ENCODE measurements at regions not wholly inside any gene's neighbourhood (a gene's known extent, or its start where the extent isn't known, plus 50 kb on each side); places are given as distances from the start of the nearest gene placed in this dataset.
"Not testable (repeated sequence)": the region's sequence is repeated elsewhere in the genome, so short reads cannot be mapped to it uniquely, and the experiment has no call there.

DNA sequence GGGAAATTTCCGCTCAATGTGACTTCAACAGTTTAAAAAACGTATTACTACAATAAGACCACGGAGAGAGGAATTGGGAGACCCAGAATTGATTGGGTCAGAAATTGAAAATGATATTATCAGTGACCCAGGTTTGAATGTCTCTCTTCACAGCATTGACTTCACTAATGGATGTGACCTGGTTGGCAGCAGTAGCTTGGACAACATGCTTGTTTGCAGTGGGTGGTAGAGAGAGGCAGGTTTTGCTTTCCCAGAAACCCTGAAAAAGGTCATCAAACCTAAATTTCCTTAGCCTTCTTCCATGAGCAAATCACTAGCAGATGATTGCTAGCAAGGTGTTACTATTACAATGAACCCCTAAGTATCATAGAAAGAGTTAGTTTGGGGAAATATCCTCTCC, 89.7 kb upstream of the ANTXRL start:
- no peak for DNase-seq (ENCODE audit: low spot score in 2 of 2)
- intact Hi-C loops (cut with DNase I), result no loop called here
- no peaks in the 10 kb centered on the region for H3K36me3 ChIP-seq
- TF ChIP-seq, protein P1, sequence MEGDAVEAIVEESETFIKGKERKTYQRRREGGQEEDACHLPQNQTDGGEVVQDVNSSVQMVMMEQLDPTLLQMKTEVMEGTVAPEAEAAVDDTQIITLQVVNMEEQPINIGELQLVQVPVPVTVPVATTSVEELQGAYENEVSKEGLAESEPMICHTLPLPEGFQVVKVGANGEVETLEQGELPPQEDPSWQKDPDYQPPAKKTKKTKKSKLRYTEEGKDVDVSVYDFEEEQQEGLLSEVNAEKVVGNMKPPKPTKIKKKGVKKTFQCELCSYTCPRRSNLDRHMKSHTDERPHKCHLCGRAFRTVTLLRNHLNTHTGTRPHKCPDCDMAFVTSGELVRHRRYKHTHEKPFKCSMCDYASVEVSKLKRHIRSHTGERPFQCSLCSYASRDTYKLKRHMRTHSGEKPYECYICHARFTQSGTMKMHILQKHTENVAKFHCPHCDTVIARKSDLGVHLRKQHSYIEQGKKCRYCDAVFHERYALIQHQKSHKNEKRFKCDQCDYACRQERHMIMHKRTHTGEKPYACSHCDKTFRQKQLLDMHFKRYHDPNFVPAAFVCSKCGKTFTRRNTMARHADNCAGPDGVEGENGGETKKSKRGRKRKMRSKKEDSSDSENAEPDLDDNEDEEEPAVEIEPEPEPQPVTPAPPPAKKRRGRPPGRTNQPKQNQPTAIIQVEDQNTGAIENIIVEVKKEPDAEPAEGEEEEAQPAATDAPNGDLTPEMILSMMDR (IDR thresholded peaks at IDR 0.05), result no peak
- H3K27ac ChIP-seq, result no peak overlapping the region
- H3K4me1 ChIP-seq, result no peaks in the 10 kb centered on the region
- no peaks in the 10 kb centered on the region for H3K27me3 ChIP-seq
- no peaks in the 10 kb centered on the region for H3K9me3 ChIP-seq
- H3K4me3 ChIP-seq, result no peak overlapping the region

DNA sequence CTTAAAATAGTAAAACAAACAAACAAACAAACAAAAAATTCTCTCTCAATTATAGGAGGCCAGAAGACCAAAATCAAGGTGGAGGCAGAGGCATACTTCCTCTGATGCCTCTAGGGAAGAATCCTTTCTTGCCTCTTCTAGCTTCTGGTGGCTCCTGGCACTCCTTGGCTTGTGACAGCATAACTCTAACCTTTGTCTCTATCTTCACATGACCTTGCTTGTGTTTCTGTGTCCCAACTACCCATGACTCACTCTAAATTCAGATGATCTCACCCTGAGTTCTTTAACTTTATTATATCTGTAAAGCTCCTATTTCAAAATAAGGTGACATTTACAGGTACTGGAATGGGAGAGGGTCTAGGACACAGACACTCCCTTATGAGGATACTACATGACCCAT, 88.3 kb upstream of the ANTXRL start:
- TF ChIP-seq, protein P1 (IDR thresholded peaks at IDR 0.05), result no peak
- no peak for DNase-seq (ENCODE audit: low spot score in 2 of 2)
- no peaks in the 10 kb centered on the region for H3K27me3 ChIP-seq
- H3K4me1 ChIP-seq, result no peaks in the 10 kb centered on the region
- H3K4me3 ChIP-seq, result no peak overlapping the region
- no peak overlapping the region for H3K27ac ChIP-seq
- no peaks in the 10 kb centered on the region for H3K9me3 ChIP-seq
- intact Hi-C loops (cut with DNase I), result no loop called here
- H3K36me3 ChIP-seq, result no peaks in the 10 kb centered on the region

DNA sequence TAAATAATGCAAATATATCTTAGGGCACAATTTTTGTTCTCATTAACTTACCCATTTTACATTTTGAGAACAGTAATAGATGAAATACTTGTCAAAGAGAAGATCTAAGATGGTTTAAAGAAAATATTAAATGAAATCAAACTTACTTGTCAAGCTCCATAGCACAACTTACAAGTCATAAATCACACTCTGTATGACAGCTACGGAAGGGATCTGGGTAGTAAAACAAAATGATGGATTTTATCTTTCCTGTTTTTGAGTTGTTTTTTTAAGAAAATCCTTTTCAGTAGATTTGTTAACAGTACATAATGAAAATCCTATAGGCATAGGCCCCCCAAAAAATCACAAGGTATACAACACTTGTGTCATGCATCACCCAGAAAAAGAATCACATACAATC, 84.4 kb upstream of the ANTXRL start:
- H3K36me3 ChIP-seq; H3K4me3 ChIP-seq; H3K27ac ChIP-seq; intact Hi-C loops (cut with DNase I); H3K4me1 ChIP-seq; H3K9me3 ChIP-seq; H3K27me3 ChIP-seq; DNase-seq (ENCODE audit: low spot score in 2 of 2): not testable (repeated sequence)

DNA sequence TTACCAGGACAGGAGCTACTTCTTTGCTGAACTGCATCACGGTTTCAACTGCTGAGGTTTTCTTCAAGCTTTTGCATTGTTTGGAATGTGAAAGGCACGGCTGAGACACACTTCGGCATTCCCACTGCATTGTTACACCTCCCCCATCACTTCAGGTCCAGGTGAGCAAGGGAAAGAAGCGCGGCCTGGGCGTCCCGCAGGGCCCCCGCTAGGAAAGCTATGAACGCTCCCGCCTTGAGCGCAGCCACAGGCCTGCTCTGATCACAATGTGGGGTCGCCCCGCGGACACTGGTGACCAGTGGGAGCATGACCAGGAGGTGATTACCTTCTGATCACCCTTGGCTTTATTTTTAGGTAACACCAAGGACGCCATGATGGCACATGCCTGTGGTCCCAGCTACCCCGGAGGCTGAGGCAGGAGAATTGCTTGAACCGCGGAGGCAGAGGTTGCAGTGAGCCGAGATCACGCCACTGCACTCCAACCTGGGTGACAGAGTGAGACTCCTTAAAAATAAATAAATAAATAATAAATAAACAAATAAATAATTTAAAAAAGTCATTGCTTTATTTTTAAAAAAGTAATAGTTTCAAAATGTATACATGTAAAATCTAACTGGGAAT, 82.2 kb upstream of the ANTXRL start:
- H3K4me3 ChIP-seq; intact Hi-C loops (cut with DNase I); DNase-seq (ENCODE audit: low spot score in 2 of 2); H3K4me1 ChIP-seq; H3K9me3 ChIP-seq; H3K27me3 ChIP-seq; H3K36me3 ChIP-seq; H3K27ac ChIP-seq: not testable (repeated sequence)

DNA sequence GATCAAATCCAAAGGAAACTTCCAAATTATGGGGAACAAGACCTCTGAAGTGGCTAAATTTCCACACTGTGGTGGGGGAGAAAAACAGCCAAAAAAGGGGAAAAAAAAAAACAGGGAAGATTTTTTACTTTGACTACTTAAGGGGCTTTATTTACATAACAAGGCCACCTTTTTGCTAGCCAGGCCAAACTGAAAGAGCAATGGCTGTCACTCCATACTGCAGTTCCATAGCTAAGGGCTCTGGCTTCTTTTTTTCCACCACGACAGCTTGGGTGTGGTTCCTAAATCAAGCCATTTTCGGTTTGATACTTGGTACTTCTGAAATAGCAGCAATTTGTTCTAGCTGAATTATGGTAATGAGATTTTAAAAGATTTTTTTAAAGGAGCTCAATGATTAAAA, 76.4 kb upstream of the ANTXRL start:
- H3K27me3 ChIP-seq; H3K27ac ChIP-seq; H3K9me3 ChIP-seq; H3K4me3 ChIP-seq; intact Hi-C loops (cut with DNase I); H3K36me3 ChIP-seq; H3K4me1 ChIP-seq; DNase-seq (ENCODE audit: low spot score in 2 of 2): not testable (repeated sequence)

DNA sequence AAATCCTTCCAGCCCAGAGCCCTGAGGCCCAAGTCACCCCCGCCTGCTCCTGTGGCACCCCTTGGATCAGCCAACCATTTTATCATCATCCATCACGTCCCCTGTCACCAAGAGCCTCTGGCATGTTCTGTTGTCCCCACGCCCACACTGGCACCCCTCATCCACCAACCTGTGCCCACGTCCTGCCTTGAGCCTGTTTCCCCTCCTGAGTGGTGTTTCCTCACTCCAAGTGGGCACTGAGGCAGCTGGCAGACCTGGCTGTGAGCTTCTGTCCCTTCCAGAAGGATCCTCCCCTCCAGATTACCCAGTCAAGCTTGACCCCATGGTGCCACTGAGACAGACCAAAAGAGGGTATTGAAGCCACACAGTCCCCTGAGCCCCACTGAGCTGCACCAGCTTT, 71.4 kb upstream of the ANTXRL start:
- no peak for DNase-seq (ENCODE audit: low spot score in 2 of 2)
- H3K4me3 ChIP-seq, result no peak overlapping the region
- H3K27ac ChIP-seq, result no peak overlapping the region
- intact Hi-C loops (cut with DNase I), result no loop called here
- TF ChIP-seq, protein P1 (IDR thresholded peaks at IDR 0.05), result no peak
- no peaks in the 10 kb centered on the region for H3K27me3 ChIP-seq
- no peaks in the 10 kb centered on the region for H3K4me1 ChIP-seq
- H3K9me3 ChIP-seq, result no peaks in the 10 kb centered on the region
- H3K36me3 ChIP-seq, result no peaks in the 10 kb centered on the region

DNA sequence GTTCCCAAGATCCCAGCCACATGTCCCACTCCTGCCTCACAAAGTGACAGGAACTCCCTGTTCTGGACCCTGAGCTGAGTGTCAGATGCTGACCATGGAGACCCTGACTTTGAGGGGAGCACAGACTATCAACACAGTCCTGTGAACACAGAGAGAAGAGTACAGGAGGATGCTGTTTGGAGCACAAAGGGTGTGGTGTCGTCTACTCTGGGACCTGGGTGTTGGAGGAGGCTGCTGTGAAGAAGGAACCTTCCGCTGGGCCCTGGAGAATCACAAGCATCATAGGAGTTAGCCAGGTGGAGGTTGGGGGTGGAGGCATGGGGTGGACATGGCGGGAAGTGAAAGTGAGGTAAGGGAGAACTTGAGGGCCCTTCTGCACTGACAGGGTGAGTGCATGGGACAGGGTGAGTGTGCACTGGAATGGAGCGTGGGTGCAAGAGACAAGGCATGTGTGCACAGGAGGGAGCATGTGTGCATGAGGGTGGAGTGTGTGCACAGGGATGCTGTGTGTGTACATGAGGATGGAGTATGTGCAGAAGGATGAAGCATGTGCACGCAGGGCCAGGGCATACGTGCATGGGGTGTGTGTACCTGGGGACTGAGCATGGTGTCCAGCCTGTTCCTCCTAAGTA, 70.7 kb upstream of the ANTXRL start:
- H3K4me3 ChIP-seq, result no peak overlapping the region
- H3K27me3 ChIP-seq, result no peaks in the 10 kb centered on the region
- H3K9me3 ChIP-seq, result no peaks in the 10 kb centered on the region
- no peaks in the 10 kb centered on the region for H3K36me3 ChIP-seq
- H3K4me1 ChIP-seq, result no peaks in the 10 kb centered on the region
- TF ChIP-seq, protein P1 (IDR thresholded peaks at IDR 0.05), result no peak
- DNase-seq (ENCODE audit: low spot score in 2 of 2), result no peak
- no peak overlapping the region for H3K27ac ChIP-seq
- intact Hi-C loops (cut with DNase I), result no loop called here

Data from ascending aorta (tissue), 2 donors.